Kidney (tissue), 13 donors: ENCODE measurements at regions not wholly inside any gene's neighbourhood (a gene's known extent, or its start where the extent isn't known, plus 50 kb on each side); places are given as distances from the start of the nearest gene placed in this dataset.

Experiments
- DNase-seq, 5 donors: peaks; one replicate each; pipeline ENCODE4 v3.0.0-alpha.2; 2013 to 2020
- FAIRE-seq: peaks from 2 replicates; lab custom pipeline; 2012; peaks lifted over from hg19 to GRCh38; lab: Jason Lieb, UNC
- H3K27ac ChIP-seq, 2 donors: one replicate each; pipeline ENCODE4 v1.7.0; 2013; ENCODE audit warnings: low read depth in 2 of 2, low read length in 2 of 2, inconsistent platforms in 1 of 2
- H3K27me3 ChIP-seq: one replicate; pipeline ENCODE4 v1.7.1; 2013; ENCODE audit warnings: low read length, inconsistent platforms; ENCODE audit not compliant: control insufficient read depth, insufficient read depth
- H3K36me3 ChIP-seq, 3 donors: one replicate each; pipeline versions ENCODE4 v1.7.0 to v1.7.1; 2013; ENCODE audit warnings: low read length in 3 of 3, control low read depth in 1 of 3, inconsistent platforms in 1 of 3; ENCODE audit not compliant: insufficient read depth in 3 of 3, control insufficient read depth in 2 of 3
- H3K4me1 ChIP-seq, 3 donors: one replicate each; pipeline versions ENCODE4 v1.7.0 to v1.7.1; 2013; ENCODE audit warnings: low read length in 3 of 3, inconsistent platforms in 1 of 3, low read depth in 1 of 3; ENCODE audit not compliant: control insufficient read depth in 2 of 3, insufficient read depth in 2 of 3
- H3K4me3 ChIP-seq, 3 donors: one replicate each; pipeline versions ENCODE4 v1.7.0 to v1.8.1; 2013; ENCODE audit warnings: low read length in 3 of 3, control low read depth in 1 of 3, inconsistent platforms in 1 of 3
- H3K9ac ChIP-seq, 3 donors: one replicate each; pipeline versions ENCODE4 v1.7.0 to v1.7.1; 2013; ENCODE audit warnings: low read length in 3 of 3, control low read depth in 1 of 3, inconsistent platforms in 1 of 3
- H3K9me3 ChIP-seq, 3 donors: one replicate each; pipeline versions ENCODE4 v1.7.0 to v1.7.1; 2013; ENCODE audit warnings: low read length in 3 of 3, control low read depth in 1 of 3, inconsistent platforms in 1 of 3; ENCODE audit not compliant: control insufficient read depth in 2 of 3, insufficient read depth in 1 of 3
- CTCF ChIP-seq: IDR thresholded peaks from 3 replicates; pipeline ENCODE4 v1.5.1; 2012; ENCODE audit warnings: mild to moderate bottlenecking, moderate library complexity, borderline replicate concordance; ENCODE audit not compliant: insufficient read depth; ENCODE audit errors: extremely low read depth
- intact Hi-C: fragments of 100-400 bp; cut with DNase I; formaldehyde crosslinking; loops from one replicate; pipeline ENCODE4 v1.11.1; 2022
- donor health status: control.
- donor health status: control.
- donor health status: control.
- donor health status: control.
- donor health status: control.
- donor health status: DM: yes; HTN: yes; CAD: no.
- donor health status: Normal renal cell carcinoma (clear cell type).

GRCh38 chr3:153752405-153753027 lies 368.7 kb upstream of the ARHGEF26 start:
- intact Hi-C loops, result no loop called here
- Histone ChIP-seq H3K27me3 (no peaks in the 10 kb centered on the region), H3K9me3 (no peaks in the 10 kb centered on the region), H3K27ac (no peak overlapping the region), H3K4me3 (no peak overlapping the region), H3K36me3 (no peaks in the 10 kb centered on the region), H3K9ac (no peak overlapping the region), H3K4me1 (no peaks in the 10 kb centered on the region)
- TF ChIP-seq CTCF, result no peak
- FAIRE-seq (no peak), DNase-seq (no peak)

GRCh38 chr3:153753035-153753434 lies 368.2 kb upstream of the ARHGEF26 start:
- Histone ChIP-seq H3K4me1 (no peaks in the 10 kb centered on the region), H3K4me3 (no peak overlapping the region), H3K27me3 (no peaks in the 10 kb centered on the region), H3K36me3 (no peaks in the 10 kb centered on the region), H3K9me3 (no peaks in the 10 kb centered on the region), H3K27ac (no peak overlapping the region), H3K9ac (no peak overlapping the region)
- no peak for TF ChIP-seq CTCF
- DNase-seq (no peak), FAIRE-seq (no peak)
- intact Hi-C loops, result no loop called here

GRCh38 chr3:153756816-153757215 lies 364.4 kb upstream of the ARHGEF26 start:
- Histone ChIP-seq H3K27ac (no peak overlapping the region), H3K27me3 (no peaks in the 10 kb centered on the region), H3K36me3 (no peaks in the 10 kb centered on the region), H3K4me3 (no peak overlapping the region), H3K9me3 (no peaks in the 10 kb centered on the region), H3K9ac (no peak overlapping the region), H3K4me1 (no peaks in the 10 kb centered on the region)
- TF ChIP-seq CTCF, result no peak
- intact Hi-C loops, result no loop called here
- no peak for FAIRE-seq
- no peak for DNase-seq

GRCh38 chr3:153757839-153758238 lies 363.4 kb upstream of the ARHGEF26 start:
- no peak for FAIRE-seq
- Histone ChIP-seq H3K4me1 (no peaks in the 10 kb centered on the region), H3K36me3 (no peaks in the 10 kb centered on the region), H3K4me3 (no peak overlapping the region), H3K9ac (no peak overlapping the region), H3K27me3 (no peaks in the 10 kb centered on the region), H3K27ac (no peak overlapping the region), H3K9me3 (no peaks in the 10 kb centered on the region)
- no peak for DNase-seq
- intact Hi-C loops, result no loop called here
- no peak for TF ChIP-seq CTCF
